ENCODE measurements at regions not wholly inside any gene's neighbourhood (a gene's known extent, or its start where the extent isn't known, plus 50 kb on each side); places are given as distances from the start of the nearest gene placed in this dataset.

- DNase-seq: no peak
- TF ChIP-seq CTCF (IDR thresholded peaks at IDR 0.05; ENCODE audit: low read depth, low read length): no peak
- Histone ChIP-seq H3K4me1 (peaks cover 7% of the 10 kb centered on the region), H3K27me3 (no peaks in the 10 kb centered on the region), H3K4me3 (ENCODE audit: low read depth, low read length) (no peak overlapping the region), H3K36me3 (no peaks in the 10 kb centered on the region), H3K9me3 (peaks cover 6% of the 10 kb centered on the region; the same call in 1 of the 2 replicates)
These were observed 1210.4 kb downstream of the TYW1 start for GRCh38 chr7:68206946-68207485.

- no peak for DNase-seq
- peaks cover 7% of the 10 kb centered on the region for H3K4me1 ChIP-seq
- H3K36me3 ChIP-seq: no peaks in the 10 kb centered on the region
- no peak for TF ChIP-seq CTCF (IDR thresholded peaks at IDR 0.05; ENCODE audit: low read depth, low read length)
- H3K27me3 ChIP-seq: no peaks in the 10 kb centered on the region
- H3K9me3 ChIP-seq: peaks cover 6% of the 10 kb centered on the region; the same call in 1 of the 2 replicates
- H3K4me3 ChIP-seq (ENCODE audit: low read depth, low read length): no peak overlapping the region
These were observed 1211.0 kb downstream of the TYW1 start for GRCh38 chr7:68207676-68208075.

- H3K27me3 ChIP-seq: no peaks in the 10 kb centered on the region
- no peak for TF ChIP-seq CTCF (IDR thresholded peaks at IDR 0.05; ENCODE audit: low read depth, low read length)
- peaks cover 6% of the 10 kb centered on the region; the same call in 1 of the 2 replicates for H3K9me3 ChIP-seq
- H3K4me1 ChIP-seq: peaks cover 7% of the 10 kb centered on the region
- DNase-seq: no peak
- no peaks in the 10 kb centered on the region for H3K36me3 ChIP-seq
- H3K4me3 ChIP-seq (ENCODE audit: low read depth, low read length): no peak overlapping the region
These were observed 1212.9 kb downstream of the TYW1 start for GRCh38 chr7:68209486-68209885.

GRCh38 chr7:68213838-68214237 is 1217.2 kb downstream of the TYW1 start:
- Histone ChIP-seq H3K36me3 (no peaks in the 10 kb centered on the region), H3K27me3 (no peaks in the 10 kb centered on the region), H3K4me1 (no peaks in the 10 kb centered on the region), H3K4me3 (ENCODE audit: low read depth, low read length) (no peak overlapping the region), H3K9me3 (no peaks in the 10 kb centered on the region; the same call in 1 of the 2 replicates)
- no peak for TF ChIP-seq CTCF (IDR thresholded peaks at IDR 0.05; ENCODE audit: low read depth, low read length)
- DNase-seq: no peak

GRCh38 chr7:68216051-68216450 is 1219.4 kb downstream of the TYW1 start:
- no peak for DNase-seq
- no peaks in the 10 kb centered on the region for H3K4me1 ChIP-seq
- no peak for TF ChIP-seq CTCF (IDR thresholded peaks at IDR 0.05; ENCODE audit: low read depth, low read length)
- no peak overlapping the region for H3K4me3 ChIP-seq (ENCODE audit: low read depth, low read length)
- H3K27me3 ChIP-seq: no peaks in the 10 kb centered on the region
- H3K36me3 ChIP-seq: no peaks in the 10 kb centered on the region
- H3K9me3 ChIP-seq: no peaks in the 10 kb centered on the region; the same call in 1 of the 2 replicates

- Histone ChIP-seq H3K36me3 (no peaks in the 10 kb centered on the region), H3K27me3 (no peaks in the 10 kb centered on the region), H3K4me3 (ENCODE audit: low read depth, low read length) (no peak overlapping the region), H3K4me1 (no peaks in the 10 kb centered on the region), H3K9me3 (no peaks in the 10 kb centered on the region; the same call in 1 of the 2 replicates)
- DNase-seq: no peak
- no peak for TF ChIP-seq CTCF (IDR thresholded peaks at IDR 0.05; ENCODE audit: low read depth, low read length)
These were observed 1220.8 kb downstream of the TYW1 start for GRCh38 chr7:68217426-68217825.
